Kasumi-1 (cell line): ENCODE measurements at regions not wholly inside any gene's neighbourhood (a gene's known extent, or its start where the extent isn't known, plus 50 kb on each side); places are given as distances from the start of the nearest gene placed in this dataset.
"Not testable (repeated sequence)": the region's sequence is repeated elsewhere in the genome, so short reads cannot be mapped to it uniquely, and the experiment has no call there.

ENCODE experiments used
- DNase-seq, 2 experiments: peaks; one replicate each; lab custom pipeline; 2025; lab: John Stamatoyannopoulos, UW

DNA sequence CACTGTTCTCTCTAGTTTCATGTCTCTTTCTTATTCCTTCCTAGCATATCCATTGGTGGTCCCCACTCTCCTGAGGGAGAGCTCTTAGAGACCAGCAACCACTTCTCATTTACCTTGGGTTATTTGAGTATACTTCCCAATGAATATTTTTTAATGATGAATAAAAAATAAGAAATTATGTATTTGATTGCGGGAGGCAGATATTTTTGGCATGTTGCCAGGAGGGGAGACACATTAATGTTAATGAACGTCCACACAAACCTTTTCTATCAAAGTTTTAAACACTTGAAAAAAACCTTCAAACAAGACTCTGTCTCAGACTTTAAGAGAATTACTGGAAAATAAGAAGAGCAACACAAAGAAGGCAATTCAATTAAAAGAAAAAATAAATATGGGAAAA lies 260.6 kb upstream of the MAGI2 start:
- no peak for DNase-seq

GRCh38 chr7:79713276-79713675 lies 259.8 kb upstream of the MAGI2 start:
- no peak for DNase-seq

DNA sequence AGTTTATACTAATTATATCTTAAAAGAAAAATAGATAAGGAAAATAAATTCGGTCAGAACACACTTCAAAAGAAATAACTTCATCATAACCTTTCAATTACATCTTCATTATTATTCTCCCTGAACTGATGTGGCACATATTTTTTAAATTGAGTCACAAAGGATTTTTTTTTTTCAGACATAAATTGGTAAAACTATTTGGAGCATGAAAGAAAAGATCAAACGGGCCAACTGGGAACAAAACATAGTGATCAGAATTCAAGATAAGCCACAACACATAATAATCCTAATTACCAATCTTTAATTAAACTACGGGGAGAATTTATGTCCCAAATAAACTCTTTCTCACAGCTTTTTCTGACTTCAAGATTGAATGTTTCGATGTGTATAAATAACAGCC lies 258.2 kb upstream of the MAGI2 start:
- DNase-seq: no peak

- no peak for DNase-seq
These were observed 256.3 kb upstream of the MAGI2 start for GRCh38 chr7:79709574-79710409.

GRCh38 chr7:79702116-79702515 lies 248.6 kb upstream of the MAGI2 start:
- no peak for DNase-seq

DNA sequence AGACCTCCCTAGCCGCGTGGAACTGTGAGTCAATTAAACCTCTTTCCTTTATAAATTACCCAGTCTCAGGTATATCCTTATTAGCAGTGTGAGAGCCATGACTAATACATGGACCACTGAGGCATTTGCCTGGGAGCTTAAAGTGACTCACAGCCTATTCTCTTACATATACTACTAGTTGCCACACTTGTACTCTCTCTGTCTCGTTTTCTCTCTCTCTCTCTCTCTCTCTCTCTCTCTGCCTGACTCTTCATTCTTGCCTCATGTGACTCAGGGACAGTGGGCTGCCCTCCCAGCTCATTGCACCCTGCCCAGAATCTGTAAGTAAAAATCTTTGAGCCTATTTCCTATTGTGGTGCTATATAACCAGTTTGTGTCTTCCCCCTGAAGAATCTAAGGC lies 238.5 kb upstream of the MAGI2 start:
- no peak for DNase-seq

- no peak for DNase-seq
These were observed 237.6 kb upstream of the MAGI2 start for GRCh38 chr7:79691074-79691473.

GRCh38 chr7:79684384-79684783 lies 230.9 kb upstream of the MAGI2 start:
- DNase-seq: no peak

DNA sequence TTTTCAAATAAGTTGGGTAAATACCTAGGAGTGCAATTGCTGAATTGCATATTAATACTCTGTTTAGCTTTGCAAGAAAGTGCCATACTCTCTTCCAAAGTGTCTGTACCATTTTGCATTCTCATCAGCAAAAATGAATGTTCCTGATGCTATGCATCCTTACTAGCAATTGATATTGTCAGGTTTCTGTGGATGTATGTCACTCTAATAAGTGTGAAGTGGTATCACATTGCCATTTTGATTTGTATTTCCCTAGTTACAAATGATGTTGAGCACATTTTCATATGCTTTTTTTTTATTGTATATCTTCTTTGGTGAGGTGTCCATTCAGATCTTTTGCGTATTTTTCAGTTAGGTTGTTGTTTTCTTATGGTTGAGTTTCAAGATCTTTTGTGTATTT lies 230.4 kb upstream of the MAGI2 start:
- no peak for DNase-seq

- DNase-seq: no peak
These were observed 229.9 kb upstream of the MAGI2 start for GRCh38 chr7:79683185-79683890.

- DNase-seq: no peak
These were observed 228.0 kb upstream of the MAGI2 start for GRCh38 chr7:79681454-79681853.

- DNase-seq: no peak
These were observed 220.5 kb upstream of the MAGI2 start for GRCh38 chr7:79673969-79674368.

- no peak for DNase-seq
These were observed 220.0 kb upstream of the MAGI2 start for GRCh38 chr7:79673421-79673820.

- no peak for DNase-seq
These were observed 214.8 kb upstream of the MAGI2 start for GRCh38 chr7:79668292-79668691.

DNA sequence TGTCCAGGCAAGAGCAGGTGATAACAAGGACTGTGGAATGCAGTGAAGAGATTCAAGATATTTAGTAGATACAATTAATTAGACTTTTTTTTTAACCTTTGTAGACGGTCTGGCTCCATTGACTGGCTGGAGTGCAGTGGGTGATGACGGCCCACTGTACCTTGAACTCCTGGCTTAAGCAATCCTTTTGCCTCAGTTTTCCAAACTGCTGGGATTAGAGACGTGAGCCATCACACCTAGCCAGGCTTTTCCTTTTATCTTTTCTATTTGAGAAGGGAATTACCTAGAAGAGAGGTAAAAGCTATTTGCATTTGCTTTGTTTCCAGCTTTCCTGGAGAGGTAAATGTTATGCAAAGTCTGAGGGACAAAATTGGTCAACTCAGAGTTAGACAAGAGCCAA lies 213.0 kb upstream of the MAGI2 start:
- DNase-seq: no peak

- DNase-seq: no peak
These were observed 211.6 kb upstream of the MAGI2 start for GRCh38 chr7:79664884-79665676.

DNA sequence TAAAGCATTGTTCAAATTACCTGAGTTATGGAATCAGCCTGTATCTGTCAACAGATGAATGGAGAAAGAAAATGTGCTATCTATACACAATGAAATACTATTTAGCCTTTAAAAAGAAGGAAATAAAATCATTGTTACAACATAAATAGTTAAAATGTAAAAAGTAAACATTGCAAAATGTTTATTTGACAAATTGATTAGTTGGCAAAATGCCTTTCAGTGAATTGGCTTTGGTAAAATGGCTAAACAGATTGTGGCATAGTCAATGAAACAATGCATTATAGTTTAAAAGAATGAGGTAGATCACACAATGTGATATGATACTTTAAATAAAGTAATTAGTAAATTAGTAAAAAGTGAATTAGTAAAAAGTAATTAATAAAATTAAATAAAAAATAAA lies 204.8 kb upstream of the MAGI2 start:
- DNase-seq: no peak

GRCh38 chr7:79653136-79653631 lies 199.7 kb upstream of the MAGI2 start:
- DNase-seq: no peak

DNA sequence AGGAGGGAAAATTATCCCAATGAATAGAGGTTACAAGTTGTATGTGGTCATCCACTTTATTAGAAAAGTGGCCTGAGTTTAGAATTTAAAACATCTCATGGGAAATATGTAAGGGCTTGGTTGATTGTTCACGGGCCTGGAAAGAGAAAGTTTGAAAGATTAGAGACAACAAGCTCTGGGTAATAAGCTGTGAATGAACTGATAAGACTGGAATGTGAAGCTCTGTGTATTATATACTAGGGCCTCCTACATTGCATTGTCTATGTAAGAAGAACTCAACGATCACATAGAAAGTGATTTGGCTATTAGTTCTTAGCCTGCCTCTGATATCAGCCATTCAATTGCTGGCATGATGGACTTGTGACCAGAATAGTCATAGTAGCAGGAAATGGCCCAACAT lies 199.2 kb upstream of the MAGI2 start:
- DNase-seq: no peak

GRCh38 chr7:79647711-79648110 lies 194.2 kb upstream of the MAGI2 start:
- DNase-seq: no peak

GRCh38 chr7:79646278-79646677 lies 192.8 kb upstream of the MAGI2 start:
- DNase-seq: no peak

GRCh38 chr7:79636849-79637248 lies 183.4 kb upstream of the MAGI2 start:
- no peak for DNase-seq

- not testable (repeated sequence) for DNase-seq
These were observed 172.5 kb upstream of the MAGI2 start for GRCh38 chr7:79625921-79626320.
